Immature natural killer cell (primary cell): ENCODE measurements at regions not wholly inside any gene's neighbourhood (a gene's known extent, or its start where the extent isn't known, plus 50 kb on each side); places are given as distances from the start of the nearest gene placed in this dataset.
"Not testable (repeated sequence)": the region's sequence is repeated elsewhere in the genome, so short reads cannot be mapped to it uniquely, and the experiment has no call there.

Source experiments
- DNase-seq, 3 donors: peaks; one replicate each; pipeline ENCODE4 v3.0.0; 2022; ENCODE audit warnings: mixed read lengths in 1 of 3
- H3K27ac Mint-ChIP-seq, 6 donors: one replicate each; pipeline ENCODE4 v1.8.0; 2020; ENCODE audit warnings: mixed read lengths in 6 of 6, mild to moderate bottlenecking in 5 of 6, inconsistent platforms in 4 of 6, moderate library complexity in 3 of 6
- H3K27me3 Mint-ChIP-seq, 3 donors: one replicate each; pipeline ENCODE4 v1.8.0; 2020 to 2021; ENCODE audit warnings: low read depth in 3 of 3, mild to moderate bottlenecking in 3 of 3, mixed read lengths in 3 of 3, moderate library complexity in 3 of 3, inconsistent platforms in 1 of 3
- H3K36me3 Mint-ChIP-seq, 3 donors: one replicate each; pipeline ENCODE4 v1.8.0; 2020; ENCODE audit warnings: mixed read lengths in 3 of 3, inconsistent platforms in 2 of 3, mild to moderate bottlenecking in 2 of 3
- H3K4me1 Mint-ChIP-seq, 2 donors: one replicate each; pipeline ENCODE4 v1.8.0; 2020; ENCODE audit warnings: inconsistent platforms in 2 of 2, mild to moderate bottlenecking in 2 of 2, mixed read lengths in 2 of 2, moderate library complexity in 1 of 2
- H3K4me3 Mint-ChIP-seq, 5 donors: one replicate each; pipeline ENCODE4 v1.8.0; 2020; ENCODE audit warnings: mild to moderate bottlenecking in 5 of 5, mixed read lengths in 5 of 5, inconsistent platforms in 3 of 5, moderate library complexity in 3 of 5
- H3K9me3 Mint-ChIP-seq, 6 donors: one replicate each; pipeline ENCODE4 v1.8.0; 2020; ENCODE audit warnings: mild to moderate bottlenecking in 6 of 6, mixed read lengths in 6 of 6, inconsistent platforms in 4 of 6, moderate library complexity in 3 of 6

GRCh38 chr16:85221771-85222154 is 109.5 kb upstream of the CIBAR2 start:
- DNase-seq, result no peak
- no peaks in the 10 kb centered on the region for H3K36me3 Mint-ChIP-seq
- H3K9me3 Mint-ChIP-seq, result peaks cover 0 to 1% (median 0%) of the 10 kb centered on the region in 6 donors
- no peak overlapping the region for H3K27ac Mint-ChIP-seq
- H3K27me3 Mint-ChIP-seq, result peaks cover 0 to 7% (median 2%) of the 10 kb centered on the region in 3 donors
- no peak overlapping the region for H3K4me3 Mint-ChIP-seq
- no peaks in the 10 kb centered on the region for H3K4me1 Mint-ChIP-seq

GRCh38 chr16:85222155-85222863 is 110.0 kb upstream of the CIBAR2 start:
- H3K4me3 Mint-ChIP-seq, result no peak overlapping the region
- no peaks in the 10 kb centered on the region for H3K4me1 Mint-ChIP-seq
- H3K36me3 Mint-ChIP-seq, result no peaks in the 10 kb centered on the region
- no peak overlapping the region for H3K27ac Mint-ChIP-seq
- H3K27me3 Mint-ChIP-seq, result peaks cover 0 to 7% (median 2%) of the 10 kb centered on the region in 3 donors
- H3K9me3 Mint-ChIP-seq, result peaks cover 0 to 1% (median 0%) of the 10 kb centered on the region in 6 donors
- no peak for DNase-seq

- Mint-ChIP-seq H3K4me1 (no peaks in the 10 kb centered on the region), H3K27ac (no peak overlapping the region), H3K9me3 (peaks cover 0 to 1% (median 0%) of the 10 kb centered on the region in 6 donors), H3K4me3 (no peak overlapping the region), H3K27me3 (peaks cover 0 to 7% (median 2%) of the 10 kb centered on the region in 3 donors), H3K36me3 (no peaks in the 10 kb centered on the region)
- DNase-seq, result no peak
Measured at GRCh38 chr16:85225257-85225656, 113.0 kb upstream of the CIBAR2 start.

- H3K4me1 Mint-ChIP-seq, result no peaks in the 10 kb centered on the region
- peaks cover 0 to 1% (median 0%) of the 10 kb centered on the region in 6 donors for H3K9me3 Mint-ChIP-seq
- no peak for DNase-seq
- no peaks in the 10 kb centered on the region for H3K36me3 Mint-ChIP-seq
- no peak overlapping the region for H3K27ac Mint-ChIP-seq
- H3K4me3 Mint-ChIP-seq, result no peak overlapping the region
- peaks cover 0 to 4% (median 2%) of the 10 kb centered on the region in 3 donors for H3K27me3 Mint-ChIP-seq
Measured at GRCh38 chr16:85225721-85226120, 113.4 kb upstream of the CIBAR2 start.

GRCh38 chr16:85227084-85227945 is 115.0 kb upstream of the CIBAR2 start:
- H3K36me3 Mint-ChIP-seq, result no peaks in the 10 kb centered on the region
- H3K4me1 Mint-ChIP-seq, result no peaks in the 10 kb centered on the region
- peaks cover 2 to 6% (median 4%) of the 10 kb centered on the region in 3 donors for H3K27me3 Mint-ChIP-seq
- H3K4me3 Mint-ChIP-seq, result no peak overlapping the region
- H3K9me3 Mint-ChIP-seq, result no peaks in the 10 kb centered on the region
- H3K27ac Mint-ChIP-seq, result no peak overlapping the region
- no peak for DNase-seq

GRCh38 chr16:85227946-85228862 is 115.9 kb upstream of the CIBAR2 start:
- Mint-ChIP-seq H3K27ac (no peak overlapping the region), H3K27me3 (peaks cover 4 to 6% (median 4%) of the 10 kb centered on the region in 3 donors), H3K36me3 (no peaks in the 10 kb centered on the region), H3K4me3 (no peak overlapping the region), H3K9me3 (no peaks in the 10 kb centered on the region), H3K4me1 (no peaks in the 10 kb centered on the region)
- no peak for DNase-seq

GRCh38 chr16:85228970-85229430 is 116.7 kb upstream of the CIBAR2 start:
- no peaks in the 10 kb centered on the region for H3K4me1 Mint-ChIP-seq
- no peaks in the 10 kb centered on the region for H3K36me3 Mint-ChIP-seq
- H3K4me3 Mint-ChIP-seq, result no peak overlapping the region
- no peak for DNase-seq
- H3K9me3 Mint-ChIP-seq, result no peaks in the 10 kb centered on the region
- H3K27me3 Mint-ChIP-seq, result peaks cover 2 to 9% (median 4%) of the 10 kb centered on the region in 3 donors
- no peak overlapping the region for H3K27ac Mint-ChIP-seq

GRCh38 chr16:85229869-85230462 is 117.7 kb upstream of the CIBAR2 start:
- Mint-ChIP-seq H3K4me3 (no peak overlapping the region), H3K27ac (no peak overlapping the region), H3K36me3 (no peaks in the 10 kb centered on the region), H3K27me3 (peaks cover 2 to 9% (median 4%) of the 10 kb centered on the region in 3 donors), H3K4me1 (no peaks in the 10 kb centered on the region), H3K9me3 (no peaks in the 10 kb centered on the region)
- DNase-seq, result no peak

GRCh38 chr16:85230764-85231383 is 118.6 kb upstream of the CIBAR2 start:
- not testable (repeated sequence) for H3K9me3 Mint-ChIP-seq, H3K4me1 Mint-ChIP-seq, H3K27me3 Mint-ChIP-seq, H3K36me3 Mint-ChIP-seq, H3K4me3 Mint-ChIP-seq, DNase-seq
- H3K27ac Mint-ChIP-seq, result peak overlapping the region in 2 of 6 donors; percentile 51 to 54

- H3K4me1 Mint-ChIP-seq, result peaks cover 4 to 6% of the 10 kb centered on the region in 2 donors
Measured at GRCh38 chr16:85231959-85232358, 119.7 kb upstream of the CIBAR2 start.

GRCh38 chr16:85232369-85233142 is 120.3 kb upstream of the CIBAR2 start:
- no peaks in the 10 kb centered on the region for H3K36me3 Mint-ChIP-seq
- H3K4me1 Mint-ChIP-seq, result peaks cover 4 to 6% of the 10 kb centered on the region in 2 donors
- H3K27ac Mint-ChIP-seq, result no peak overlapping the region
- peaks cover 2 to 7% (median 5%) of the 10 kb centered on the region in 3 donors for H3K27me3 Mint-ChIP-seq
- DNase-seq, result no peak
- no peak overlapping the region for H3K4me3 Mint-ChIP-seq
- H3K9me3 Mint-ChIP-seq, result no peaks in the 10 kb centered on the region

More at GRCh38 chr16:85231959-85232358, 119.7 kb upstream of the CIBAR2 start:
- H3K9me3 Mint-ChIP-seq, result no peaks in the 10 kb centered on the region
- no peak overlapping the region for H3K4me3 Mint-ChIP-seq
- no peak overlapping the region for H3K27ac Mint-ChIP-seq
- peaks cover 2 to 5% (median 4%) of the 10 kb centered on the region in 3 donors for H3K27me3 Mint-ChIP-seq
- no peak for DNase-seq
- no peaks in the 10 kb centered on the region for H3K36me3 Mint-ChIP-seq

- H3K9me3 Mint-ChIP-seq, result no peaks in the 10 kb centered on the region
- H3K27ac Mint-ChIP-seq, result no peak overlapping the region
- H3K27me3 Mint-ChIP-seq, result peaks cover 5 to 7% (median 5%) of the 10 kb centered on the region in 3 donors
- H3K36me3 Mint-ChIP-seq, result no peaks in the 10 kb centered on the region
- DNase-seq, result no peak
- H3K4me1 Mint-ChIP-seq, result peaks cover 4 to 6% of the 10 kb centered on the region in 2 donors
- H3K4me3 Mint-ChIP-seq, result no peak overlapping the region
Measured at GRCh38 chr16:85233516-85233915, 121.2 kb upstream of the CIBAR2 start.
